HG03575 (cell line): ENCODE measurements at regions not wholly inside any gene's neighbourhood (a gene's known extent, or its start where the extent isn't known, plus 50 kb on each side); places are given as distances from the start of the nearest gene placed in this dataset.
"Not testable (repeated sequence)": the region's sequence is repeated elsewhere in the genome, so short reads cannot be mapped to it uniquely, and the experiment has no call there.

Experiments
- ATAC-seq: cut with Tn5 transposase; IDR thresholded peaks from one replicate; pipeline ENCODE4 v1.9.1; 2021; ENCODE audit not compliant: unreplicated experiment, insufficient number of reproducible peaks, low FRiP score; ENCODE audit errors: extremely low read depth

GRCh38 chr3:95655363-95655986, 1158.9 kb upstream of the EPHA6 start:
- ATAC-seq, result no peak

GRCh38 chr3:95670765-95671164, 1143.6 kb upstream of the EPHA6 start:
- no peak for ATAC-seq

- no peak for ATAC-seq
Measured at GRCh38 chr3:95673215-95673614, 1141.2 kb upstream of the EPHA6 start.

GRCh38 chr3:95705786-95706418, 1108.5 kb upstream of the EPHA6 start:
- ATAC-seq, result no peak

DNA sequence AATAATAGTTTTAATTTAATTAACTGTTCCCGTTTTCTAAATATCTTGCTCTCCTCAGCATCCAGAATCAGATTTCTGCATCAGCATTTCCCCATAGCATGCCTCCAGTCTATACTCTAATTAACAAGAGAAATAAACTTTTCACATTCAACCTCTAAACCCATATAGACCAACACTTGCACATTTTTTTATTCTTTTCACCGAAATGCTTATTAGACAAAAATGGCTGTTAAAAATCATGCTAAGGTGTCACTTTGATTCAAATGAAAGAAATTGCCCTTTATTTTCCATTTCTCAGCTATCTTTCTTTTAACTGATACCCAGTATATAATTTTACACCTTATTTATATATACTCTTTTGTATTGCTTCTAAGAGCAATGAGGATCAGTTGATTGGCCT, 1107.1 kb upstream of the EPHA6 start:
- ATAC-seq, result no peak

- no peak for ATAC-seq
Measured at GRCh38 chr3:95710684-95711083, 1103.7 kb upstream of the EPHA6 start.

DNA sequence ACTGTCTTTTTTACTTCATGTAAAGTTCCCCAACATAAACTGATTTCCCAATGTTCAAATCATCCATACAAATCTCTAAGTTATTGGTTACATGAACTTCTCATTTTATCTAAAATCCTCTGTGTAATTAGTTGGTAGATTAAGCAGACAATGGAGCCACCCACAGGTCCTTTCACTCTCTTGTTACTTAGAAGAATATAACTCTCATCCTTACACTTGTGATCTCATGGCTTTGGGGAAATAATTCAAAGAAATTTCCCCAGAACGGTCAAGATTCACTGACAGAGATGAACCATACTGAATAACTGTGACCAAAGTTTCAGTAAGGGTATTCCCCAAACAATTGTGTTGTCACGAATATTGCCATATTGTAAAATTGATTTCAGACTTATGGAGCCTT, 1102.6 kb upstream of the EPHA6 start:
- ATAC-seq, result no peak

DNA sequence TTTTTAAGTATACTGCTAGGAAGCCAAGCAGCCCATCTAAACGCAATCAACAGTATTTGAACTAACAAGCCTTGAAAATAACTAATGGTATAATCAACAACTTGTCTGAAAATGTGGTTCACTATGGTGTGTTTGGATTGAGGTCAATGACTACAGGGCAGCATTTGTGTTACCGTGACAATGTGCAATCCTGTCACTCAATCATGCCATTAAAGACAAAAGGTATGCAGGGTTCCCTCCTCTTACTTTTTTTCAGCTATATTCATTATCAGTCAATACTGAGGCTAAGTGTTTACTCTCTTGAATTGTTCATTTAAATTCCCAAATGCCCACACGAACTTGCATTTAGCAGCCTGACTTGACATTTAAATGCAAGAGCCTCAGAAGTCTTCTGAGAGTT, 1099.3 kb upstream of the EPHA6 start:
- no peak for ATAC-seq

DNA sequence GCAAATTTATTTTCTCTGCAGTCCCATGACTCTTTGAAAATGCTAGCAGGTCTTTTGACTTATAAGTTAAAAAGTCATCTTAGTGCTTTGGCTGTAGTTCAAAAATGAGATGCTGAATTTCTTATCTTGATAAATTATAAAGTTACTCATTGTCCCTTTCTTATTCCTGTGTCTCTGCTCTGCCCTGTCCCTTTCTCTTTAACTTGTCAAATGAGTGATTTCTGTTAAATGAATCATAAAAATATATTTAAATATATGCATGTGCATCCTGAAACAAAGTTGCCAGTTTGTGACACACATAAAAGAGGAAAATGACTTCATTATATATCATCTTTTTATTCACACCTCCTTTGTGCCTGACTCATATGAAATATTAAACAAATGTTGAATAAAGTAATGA, 1097.3 kb upstream of the EPHA6 start:
- no peak for ATAC-seq

DNA sequence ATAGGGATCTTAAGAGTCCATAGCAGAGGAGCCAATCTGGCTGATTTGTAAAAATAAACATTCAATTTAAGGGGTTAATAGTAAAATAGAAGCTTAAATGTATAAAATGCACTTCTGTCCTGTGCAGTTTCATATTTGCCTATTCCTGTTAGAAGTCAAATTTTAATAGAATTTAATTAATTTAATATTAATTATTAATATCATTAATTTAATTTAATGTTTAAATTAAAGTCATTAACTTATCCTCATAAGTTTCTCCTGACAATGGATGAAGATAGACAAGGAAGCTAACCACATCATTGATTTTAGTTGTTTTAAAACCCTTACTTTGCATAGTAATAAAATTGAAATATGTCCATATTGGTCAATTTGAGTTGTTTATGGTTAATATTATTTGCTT, 1096.2 kb upstream of the EPHA6 start:
- no peak for ATAC-seq

GRCh38 chr3:95719481-95719880, 1094.9 kb upstream of the EPHA6 start:
- ATAC-seq, result no peak

- no peak for ATAC-seq
Measured at GRCh38 chr3:95721938-95722337, 1092.5 kb upstream of the EPHA6 start.

- no peak for ATAC-seq
Measured at GRCh38 chr3:95725770-95726169, 1088.6 kb upstream of the EPHA6 start.

DNA sequence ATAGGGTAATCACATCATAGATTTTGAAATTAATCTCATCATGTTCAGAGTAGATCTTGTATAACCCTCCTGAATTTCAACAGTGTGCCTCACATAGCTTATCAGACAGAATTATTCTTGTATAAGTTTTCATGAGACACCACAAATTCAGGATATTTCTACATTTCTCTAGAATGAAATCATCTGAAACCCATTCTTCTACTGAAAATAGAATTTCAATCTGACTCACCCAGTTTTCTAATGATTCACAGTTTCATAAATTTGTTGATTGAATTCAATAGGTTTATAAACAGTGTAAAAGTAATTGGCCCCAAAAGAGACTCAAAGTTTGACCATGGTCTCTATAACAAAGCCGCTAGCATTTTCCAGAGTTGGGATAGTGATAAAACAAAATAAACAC, 1082.6 kb upstream of the EPHA6 start:
- no peak for ATAC-seq

DNA sequence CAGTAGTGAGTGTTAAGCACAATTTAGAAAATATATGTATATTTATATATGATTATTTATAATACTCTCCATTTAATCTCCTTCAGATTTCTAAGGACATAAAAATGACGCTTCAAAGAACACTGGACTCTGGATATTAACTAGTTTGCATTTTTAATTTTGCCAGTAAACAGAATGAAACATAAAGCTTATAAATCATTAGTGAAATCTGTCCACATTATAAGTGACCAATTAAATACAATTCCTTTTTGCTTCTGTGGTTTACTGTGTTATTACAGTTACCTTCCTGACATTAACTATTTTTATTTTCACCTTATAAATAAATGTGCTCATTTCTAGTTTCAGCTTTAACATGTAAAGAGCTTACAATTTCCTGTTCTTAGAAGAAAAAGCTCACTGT, 1081.1 kb upstream of the EPHA6 start:
- no peak for ATAC-seq

- ATAC-seq, result no peak
Measured at GRCh38 chr3:95738045-95738444, 1076.3 kb upstream of the EPHA6 start.

GRCh38 chr3:95744896-95745295, 1069.5 kb upstream of the EPHA6 start:
- ATAC-seq, result not testable (repeated sequence)

GRCh38 chr3:95750097-95750496, 1064.3 kb upstream of the EPHA6 start:
- no peak for ATAC-seq

GRCh38 chr3:95751509-95751908, 1062.9 kb upstream of the EPHA6 start:
- no peak for ATAC-seq

- ATAC-seq, result no peak
Measured at GRCh38 chr3:95752199-95752598, 1062.2 kb upstream of the EPHA6 start.

DNA sequence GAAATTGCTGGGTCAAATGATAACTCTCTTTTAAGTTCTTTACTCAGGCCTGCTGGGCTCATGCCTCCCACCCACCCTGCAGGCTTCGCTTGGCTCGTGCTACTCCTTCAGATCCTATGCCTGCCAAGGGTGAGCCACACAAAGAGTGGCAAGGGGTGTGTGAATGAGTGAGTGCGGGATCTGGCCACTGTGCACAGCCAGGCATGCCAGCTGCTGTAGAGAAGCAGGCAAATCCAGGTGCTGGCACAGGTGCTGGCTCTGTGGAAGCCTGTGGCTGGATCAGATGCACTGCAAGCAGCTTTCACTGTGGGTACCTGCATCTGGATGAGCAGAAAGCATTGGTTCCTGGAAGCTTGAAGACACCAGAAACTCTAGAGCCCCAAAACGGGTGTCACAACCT, 1055.7 kb upstream of the EPHA6 start:
- no peak for ATAC-seq
